GM13976 (cell line): ENCODE measurements at regions not wholly inside any gene's neighbourhood (a gene's known extent, or its start where the extent isn't known, plus 50 kb on each side); places are given as distances from the start of the nearest gene placed in this dataset.

Experiments used
- DNase-seq: peaks from one replicate; pipeline ENCODE4 v3.0.0; 2012; ENCODE audit warnings: low spot score
- CTCF ChIP-seq: IDR thresholded peaks from 2 replicates; pipeline ENCODE4 v1.5.1; 2012; ENCODE audit warnings: borderline replicate concordance, mild to moderate bottlenecking; ENCODE audit not compliant: insufficient read depth; ENCODE audit errors: extremely low read depth, missing control alignments, control extremely low read depth
- in situ Hi-C: fragments of 300-500 bp; cut with MboI; formaldehyde crosslinking; loops from one replicate; pipeline ENCODE4 v1.12.0; 2022; ENCODE audit warnings: low sequenced_read_pairs, mixed read lengths, inconsistent platforms; ENCODE audit not compliant: unreplicated experiment

- in situ Hi-C loops: no loop called here
- DNase-seq: no peak
- TF ChIP-seq CTCF: no peak
Measured at GRCh38 chr3:67082533-67083024, 84.5 kb downstream of the KBTBD8 start.

GRCh38 chr3:67083277-67083676 is 85.2 kb downstream of the KBTBD8 start:
- in situ Hi-C loops: no loop called here
- no peak for TF ChIP-seq CTCF
- no peak for DNase-seq

- no peak for DNase-seq
- in situ Hi-C loops: no loop called here
- TF ChIP-seq CTCF: no peak
Measured at GRCh38 chr3:67087788-67088187, 89.7 kb downstream of the KBTBD8 start.

GRCh38 chr3:67090474-67090873 is 92.4 kb downstream of the KBTBD8 start:
- TF ChIP-seq CTCF: no peak

GRCh38 chr3:67093305-67093704 is 95.2 kb downstream of the KBTBD8 start:
- no peak for DNase-seq
- TF ChIP-seq CTCF: no peak
- in situ Hi-C loops: no loop called here

More at GRCh38 chr3:67090474-67090873, 92.4 kb downstream of the KBTBD8 start:
- in situ Hi-C loops: no loop called here
- DNase-seq: no peak

- no peak for DNase-seq
- TF ChIP-seq CTCF: no peak
- in situ Hi-C loops: no loop called here
Measured at GRCh38 chr3:67094167-67094566, 96.1 kb downstream of the KBTBD8 start.

- no peak for TF ChIP-seq CTCF
- in situ Hi-C loops: no loop called here
- DNase-seq: no peak
Measured at GRCh38 chr3:67094774-67095173, 96.7 kb downstream of the KBTBD8 start.
